ENCODE measurements at regions not wholly inside any gene's neighbourhood (a gene's known extent, or its start where the extent isn't known, plus 50 kb on each side); places are given as distances from the start of the nearest gene placed in this dataset.
A peak's percentile ranks its signal among the peaks of the same experiment; 100 is the strongest.

GRCh38 chr2:129179199-129179598 lies 800.3 kb upstream of the RAB6C start:
- Histone ChIP-seq H3K4me1 (ENCODE audit: control insufficient read depth, insufficient read depth, low read length) (peaks cover 3% of the 10 kb centered on the region; the same call in 1 of the 2 replicates), H3K9me3 (ENCODE audit: control insufficient read depth, insufficient read depth, low read depth, low read length) (no peaks in the 10 kb centered on the region), H3K27ac (ENCODE audit: low read depth, low read length) (no peak overlapping the region), H3K4me3 (ENCODE audit: low read depth, low read length) (no peak overlapping the region), H3K27me3 (ENCODE audit: control insufficient read depth, insufficient read depth, low read length) (no peaks in the 10 kb centered on the region), H3K9ac (ENCODE audit: low read length) (no peak overlapping the region), H3K36me3 (ENCODE audit: control insufficient read depth, insufficient read depth, low read length) (no peaks in the 10 kb centered on the region)

DNA sequence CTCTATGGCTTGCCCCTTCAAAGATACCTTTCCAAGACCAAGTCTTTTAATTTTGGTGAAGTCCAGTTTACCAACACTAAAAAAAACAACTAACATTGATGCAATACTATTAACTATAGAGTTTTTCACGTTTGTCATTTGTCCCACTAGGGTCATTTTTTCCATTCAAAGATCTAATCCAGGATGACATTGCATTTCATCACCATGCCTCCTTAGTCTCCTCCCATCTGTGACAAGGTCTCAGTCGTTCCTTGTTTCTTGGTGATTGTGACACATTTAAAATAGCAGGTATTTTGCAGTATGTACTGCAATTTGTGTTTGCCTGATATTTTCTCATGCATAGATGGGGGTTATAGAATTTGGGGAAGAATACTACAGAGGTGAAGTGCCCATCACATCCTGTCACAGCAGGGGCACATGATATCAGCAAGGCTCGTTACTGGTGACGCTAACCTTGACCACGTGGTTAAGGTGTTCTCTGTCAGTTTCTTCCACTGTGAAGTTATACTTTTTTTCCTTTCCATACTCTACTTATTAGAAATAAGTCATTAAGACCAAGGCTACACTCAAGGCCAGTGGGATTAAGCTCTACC lies 799.2 kb upstream of the RAB6C start:
- Histone ChIP-seq H3K36me3 (ENCODE audit: control insufficient read depth, insufficient read depth, low read length) (no peaks in the 10 kb centered on the region), H3K4me1 (ENCODE audit: control insufficient read depth, insufficient read depth, low read length) (no peaks in the 10 kb centered on the region), H3K27ac (ENCODE audit: low read depth, low read length) (no peak overlapping the region), H3K27me3 (ENCODE audit: control insufficient read depth, insufficient read depth, low read length) (no peaks in the 10 kb centered on the region), H3K9me3 (ENCODE audit: control insufficient read depth, insufficient read depth, low read depth, low read length) (no peaks in the 10 kb centered on the region), H3K9ac (ENCODE audit: low read length) (no peak overlapping the region), H3K4me3 (ENCODE audit: low read depth, low read length) (no peak overlapping the region)

DNA sequence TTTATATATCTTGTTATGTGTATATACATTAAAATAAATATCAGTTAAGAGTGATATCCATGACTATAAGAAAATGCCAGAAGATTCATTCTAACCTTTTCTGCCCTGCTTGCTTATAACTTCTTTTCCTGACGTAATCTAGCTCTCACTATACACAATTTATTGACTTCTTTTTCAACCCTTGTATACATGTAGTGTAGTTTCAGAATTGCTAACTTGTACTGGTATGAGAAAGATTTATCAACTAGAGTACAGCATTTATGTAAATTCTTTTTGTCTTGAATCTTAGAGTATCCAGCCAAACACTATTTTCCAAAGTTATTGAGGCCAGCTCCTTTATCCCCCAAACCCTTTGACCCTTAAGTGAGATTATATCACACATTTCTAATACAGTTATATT lies 798.0 kb upstream of the RAB6C start:
- Histone ChIP-seq H3K4me1 (ENCODE audit: control insufficient read depth, insufficient read depth, low read length) (no peaks in the 10 kb centered on the region), H3K4me3 (ENCODE audit: low read depth, low read length) (no peak overlapping the region), H3K27me3 (ENCODE audit: control insufficient read depth, insufficient read depth, low read length) (no peaks in the 10 kb centered on the region), H3K9me3 (ENCODE audit: control insufficient read depth, insufficient read depth, low read depth, low read length) (no peaks in the 10 kb centered on the region), H3K27ac (ENCODE audit: low read depth, low read length) (no peak overlapping the region), H3K36me3 (ENCODE audit: control insufficient read depth, insufficient read depth, low read length) (no peaks in the 10 kb centered on the region), H3K9ac (ENCODE audit: low read length) (no peak overlapping the region)

DNA sequence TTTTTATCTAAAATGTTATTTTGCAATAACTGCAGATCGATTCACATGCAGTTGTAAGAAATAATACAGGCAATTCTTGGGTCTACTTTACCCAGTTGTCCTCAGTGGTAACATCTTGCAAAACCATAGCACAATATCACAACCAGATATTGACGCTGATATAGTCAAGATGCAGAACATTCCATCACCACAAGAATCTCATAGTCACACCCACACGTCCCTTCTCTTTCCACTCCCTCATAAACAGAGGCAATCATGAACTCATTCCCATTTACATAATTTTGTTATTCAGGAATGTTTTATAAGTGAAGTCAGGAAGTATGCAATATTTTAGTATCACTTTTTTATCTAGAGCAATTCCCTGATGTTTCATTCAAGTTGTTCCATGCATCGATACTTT lies 797.5 kb upstream of the RAB6C start:
- Histone ChIP-seq H3K9ac (ENCODE audit: low read length) (no peak overlapping the region), H3K27me3 (ENCODE audit: control insufficient read depth, insufficient read depth, low read length) (no peaks in the 10 kb centered on the region), H3K4me3 (ENCODE audit: low read depth, low read length) (no peak overlapping the region), H3K4me1 (ENCODE audit: control insufficient read depth, insufficient read depth, low read length) (peaks cover 3% of the 10 kb centered on the region; the same call in 1 of the 2 replicates), H3K36me3 (ENCODE audit: control insufficient read depth, insufficient read depth, low read length) (no peaks in the 10 kb centered on the region), H3K27ac (ENCODE audit: low read depth, low read length) (no peak overlapping the region), H3K9me3 (ENCODE audit: control insufficient read depth, insufficient read depth, low read depth, low read length) (no peaks in the 10 kb centered on the region)

GRCh38 chr2:129187343-129187742 lies 792.1 kb upstream of the RAB6C start:
- Histone ChIP-seq H3K36me3 (ENCODE audit: control insufficient read depth, insufficient read depth, low read length) (no peaks in the 10 kb centered on the region), H3K27me3 (ENCODE audit: control insufficient read depth, insufficient read depth, low read length) (no peaks in the 10 kb centered on the region; the same call in 1 of the 2 replicates), H3K4me1 (ENCODE audit: control insufficient read depth, insufficient read depth, low read length) (peaks cover 38% of the 10 kb centered on the region), H3K4me3 (ENCODE audit: low read depth, low read length) (no peak overlapping the region), H3K9ac (ENCODE audit: low read length) (no peak overlapping the region), H3K9me3 (ENCODE audit: control insufficient read depth, insufficient read depth, low read depth, low read length) (no peaks in the 10 kb centered on the region), H3K27ac (ENCODE audit: low read depth, low read length) (no peak overlapping the region)

GRCh38 chr2:129188451-129188850 lies 791.0 kb upstream of the RAB6C start:
- Histone ChIP-seq H3K27ac (ENCODE audit: low read depth, low read length) (no peak overlapping the region), H3K4me1 (ENCODE audit: control insufficient read depth, insufficient read depth, low read length) (peaks cover 47% of the 10 kb centered on the region), H3K9me3 (ENCODE audit: control insufficient read depth, insufficient read depth, low read depth, low read length) (no peaks in the 10 kb centered on the region), H3K4me3 (ENCODE audit: low read depth, low read length) (no peak overlapping the region), H3K36me3 (ENCODE audit: control insufficient read depth, insufficient read depth, low read length) (no peaks in the 10 kb centered on the region), H3K27me3 (ENCODE audit: control insufficient read depth, insufficient read depth, low read length) (no peaks in the 10 kb centered on the region; the same call in 1 of the 2 replicates), H3K9ac (ENCODE audit: low read length) (no peak overlapping the region)

- Histone ChIP-seq H3K4me1 (ENCODE audit: control insufficient read depth, insufficient read depth, low read length) (peaks cover 51% of the 10 kb centered on the region), H3K9ac (ENCODE audit: low read length) (no peak overlapping the region), H3K27me3 (ENCODE audit: control insufficient read depth, insufficient read depth, low read length) (no peaks in the 10 kb centered on the region; the same call in 1 of the 2 replicates), H3K27ac (ENCODE audit: low read depth, low read length) (no peak overlapping the region), H3K9me3 (ENCODE audit: control insufficient read depth, insufficient read depth, low read depth, low read length) (no peaks in the 10 kb centered on the region), H3K4me3 (ENCODE audit: low read depth, low read length) (no peak overlapping the region), H3K36me3 (ENCODE audit: control insufficient read depth, insufficient read depth, low read length) (no peaks in the 10 kb centered on the region)
These were observed 789.7 kb upstream of the RAB6C start for GRCh38 chr2:129189617-129190319.

DNA sequence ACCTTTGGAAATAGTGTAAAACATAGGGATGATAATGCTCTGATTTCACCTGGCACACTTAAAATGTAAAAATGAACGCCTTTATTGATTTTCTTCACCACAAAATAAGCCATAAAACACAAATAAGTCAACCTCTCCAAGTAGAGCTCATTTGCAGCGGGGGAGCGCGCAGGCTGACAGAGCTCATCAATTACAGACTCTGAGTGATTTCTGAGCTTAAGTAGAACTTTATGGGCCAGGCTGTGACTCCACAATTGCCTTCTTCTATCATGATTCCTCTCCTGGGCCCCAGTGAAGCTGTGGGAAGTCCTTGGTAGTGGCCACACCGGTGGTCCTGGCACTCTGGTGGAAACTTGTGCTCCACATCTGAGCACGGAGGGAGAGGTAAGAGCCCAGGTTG lies 789.0 kb upstream of the RAB6C start:
- no peak overlapping the region for H3K27ac ChIP-seq (ENCODE audit: low read depth, low read length)
- H3K9me3 ChIP-seq (ENCODE audit: control insufficient read depth, insufficient read depth, low read depth, low read length) = no peaks in the 10 kb centered on the region
- no peaks in the 10 kb centered on the region for H3K36me3 ChIP-seq (ENCODE audit: control insufficient read depth, insufficient read depth, low read length)
- H3K4me1 ChIP-seq (ENCODE audit: control insufficient read depth, insufficient read depth, low read length) = peaks cover 51% of the 10 kb centered on the region
- no peak overlapping the region for H3K9ac ChIP-seq (ENCODE audit: low read length)
- H3K4me3 ChIP-seq (ENCODE audit: low read depth, low read length) = no peak overlapping the region
- H3K27me3 ChIP-seq (ENCODE audit: control insufficient read depth, insufficient read depth, low read length) = no peaks in the 10 kb centered on the region; the same call in 1 of the 2 replicates

- Histone ChIP-seq H3K4me3 (ENCODE audit: low read depth, low read length) (no peak overlapping the region), H3K27ac (ENCODE audit: low read depth, low read length) (peak overlapping the region; percentile 53; the same call in 1 of the 2 replicates), H3K9ac (ENCODE audit: low read length) (no peak overlapping the region), H3K36me3 (ENCODE audit: control insufficient read depth, insufficient read depth, low read length) (no peaks in the 10 kb centered on the region), H3K4me1 (ENCODE audit: control insufficient read depth, insufficient read depth, low read length) (peaks cover 51% of the 10 kb centered on the region), H3K27me3 (ENCODE audit: control insufficient read depth, insufficient read depth, low read length) (no peaks in the 10 kb centered on the region; the same call in 1 of the 2 replicates), H3K9me3 (ENCODE audit: control insufficient read depth, insufficient read depth, low read depth, low read length) (no peaks in the 10 kb centered on the region)
These were observed 787.9 kb upstream of the RAB6C start for GRCh38 chr2:129191530-129191929.

- Histone ChIP-seq H3K9ac (ENCODE audit: low read length) (no peak overlapping the region), H3K27ac (ENCODE audit: low read depth, low read length) (peak overlapping the region; percentile 53; the same call in 1 of the 2 replicates), H3K36me3 (ENCODE audit: control insufficient read depth, insufficient read depth, low read length) (no peaks in the 10 kb centered on the region), H3K4me3 (ENCODE audit: low read depth, low read length) (no peak overlapping the region), H3K4me1 (ENCODE audit: control insufficient read depth, insufficient read depth, low read length) (peaks cover 47% of the 10 kb centered on the region), H3K27me3 (ENCODE audit: control insufficient read depth, insufficient read depth, low read length) (no peaks in the 10 kb centered on the region; the same call in 1 of the 2 replicates), H3K9me3 (ENCODE audit: control insufficient read depth, insufficient read depth, low read depth, low read length) (no peaks in the 10 kb centered on the region)
These were observed 787.3 kb upstream of the RAB6C start for GRCh38 chr2:129192117-129192516.

DNA sequence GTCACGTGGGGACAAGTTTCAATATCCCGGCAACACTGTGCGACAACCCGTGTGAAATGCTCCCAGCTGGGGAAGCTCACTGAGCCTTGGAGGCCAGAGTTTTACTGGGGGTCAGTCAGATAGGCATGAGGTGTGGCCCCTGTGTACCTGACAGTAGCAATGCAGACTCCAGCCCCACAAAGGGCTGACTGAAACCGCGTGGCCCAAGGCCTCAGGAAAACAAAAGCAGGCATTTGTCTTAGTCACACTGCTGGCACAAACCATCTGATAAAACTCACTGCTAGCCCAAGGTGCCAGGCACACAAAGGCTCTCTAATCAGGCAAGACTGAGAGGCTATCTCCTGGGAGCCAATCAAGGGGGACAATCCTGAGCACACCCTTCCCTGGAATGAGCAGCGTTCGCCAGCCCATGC lies 786.6 kb upstream of the RAB6C start:
- peaks cover 43% of the 10 kb centered on the region for H3K4me1 ChIP-seq (ENCODE audit: control insufficient read depth, insufficient read depth, low read length)
- no peaks in the 10 kb centered on the region; the same call in 1 of the 2 replicates for H3K27me3 ChIP-seq (ENCODE audit: control insufficient read depth, insufficient read depth, low read length)
- H3K27ac ChIP-seq (ENCODE audit: low read depth, low read length) = no peak overlapping the region
- H3K9ac ChIP-seq (ENCODE audit: low read length) = no peak overlapping the region
- no peaks in the 10 kb centered on the region for H3K36me3 ChIP-seq (ENCODE audit: control insufficient read depth, insufficient read depth, low read length)
- H3K9me3 ChIP-seq (ENCODE audit: control insufficient read depth, insufficient read depth, low read depth, low read length) = no peaks in the 10 kb centered on the region
- H3K4me3 ChIP-seq (ENCODE audit: low read depth, low read length) = no peak overlapping the region
